Tibial artery (tissue), 4 donors: ENCODE measurements at regions not wholly inside any gene's neighbourhood (a gene's known extent, or its start where the extent isn't known, plus 50 kb on each side); places are given as distances from the start of the nearest gene placed in this dataset.

Source experiments
- DNase-seq, 2 donors: peaks; one replicate each; pipeline ENCODE4 v3.0.0-alpha.2; 2019
- H3K27ac ChIP-seq, 2 donors: fragments of 200-600 bp; sonication (generic) in 1 of 2; 1 replicate in 1 of 2; 2 replicates in 1 of 2; pipeline ENCODE4 v1.5.1; 2018 to 2019; ENCODE audit warnings: mild to moderate bottlenecking in 1 of 2
- H3K27me3 ChIP-seq, 2 donors: fragments of 200-600 bp; sonication (generic) in 1 of 2; one replicate each; pipeline versions ENCODE4 v1.5.1 to v1.6.0; 2016 to 2019
- H3K36me3 ChIP-seq, 3 donors: fragments of 200-600 bp; sonication (generic) in 2 of 3; one replicate each; pipeline ENCODE4 v1.5.1; 2016 to 2019; ENCODE audit warnings: mild to moderate bottlenecking in 2 of 3
- H3K4me1 ChIP-seq, 4 donors: fragments of 200-600 bp; sonication (generic) in 2 of 4; 1 replicate in 3 of 4; 2 replicates in 1 of 4; pipeline ENCODE4 v1.5.1; 2016 to 2019
- H3K4me3 ChIP-seq, 2 donors: fragments of 200-600 bp; sonication (generic) in 1 of 2; 1 replicate in 1 of 2; 2 replicates in 1 of 2; pipeline ENCODE4 v1.5.1; 2018 to 2019; ENCODE audit warnings: mild to moderate bottlenecking in 2 of 2
- H3K9me3 ChIP-seq, 3 donors: fragments of 200-600 bp; sonication (generic) in 1 of 3; one replicate each; pipeline ENCODE4 v1.5.1; 2016 to 2019
- CTCF ChIP-seq, 2 experiments: fragments of 200-600 bp in 1 of 2; fragments of 450-650 bp in 1 of 2; IDR thresholded peaks; one replicate each; pipeline ENCODE4 v1.5.1; 2017 to 2019; ENCODE audit warnings: antibody characterized with exemption in 2 of 2, mild to moderate bottlenecking in 1 of 2, moderate library complexity in 1 of 2
- intact Hi-C: fragments of 100-400 bp; cut with DNase I; formaldehyde crosslinking; loops from one replicate; pipeline ENCODE4 v1.15.0; 2023; ENCODE audit warnings: low total_unique reads

GRCh38 chr13:59371229-59371628 is 792.5 kb downstream of the DIAPH3 start:
- H3K4me1 ChIP-seq, result no peaks in the 10 kb centered on the region
- no peaks in the 10 kb centered on the region for H3K9me3 ChIP-seq
- no peaks in the 10 kb centered on the region for H3K36me3 ChIP-seq
- H3K4me3 ChIP-seq, result no peak overlapping the region
- intact Hi-C loops, result no loop called here
- H3K27ac ChIP-seq, result no peak overlapping the region
- TF ChIP-seq CTCF (IDR thresholded peaks at IDR 0.05), result no peak
- H3K27me3 ChIP-seq, result no peaks in the 10 kb centered on the region
- no peak for DNase-seq

GRCh38 chr13:59373341-59373740 is 790.4 kb downstream of the DIAPH3 start:
- no peak overlapping the region for H3K4me3 ChIP-seq
- TF ChIP-seq CTCF (IDR thresholded peaks at IDR 0.05), result no peak
- H3K4me1 ChIP-seq, result no peaks in the 10 kb centered on the region
- H3K27me3 ChIP-seq, result peaks cover 0 to 6% of the 10 kb centered on the region in 2 donors
- H3K27ac ChIP-seq, result no peak overlapping the region
- no peak for DNase-seq
- intact Hi-C loops, result no loop called here
- H3K36me3 ChIP-seq, result no peaks in the 10 kb centered on the region
- H3K9me3 ChIP-seq, result no peaks in the 10 kb centered on the region

GRCh38 chr13:59374691-59375090 is 789.0 kb downstream of the DIAPH3 start:
- Histone ChIP-seq H3K27ac (no peak overlapping the region), H3K36me3 (no peaks in the 10 kb centered on the region), H3K4me3 (no peak overlapping the region), H3K4me1 (no peaks in the 10 kb centered on the region), H3K27me3 (peaks cover 0 to 6% of the 10 kb centered on the region in 2 donors), H3K9me3 (no peaks in the 10 kb centered on the region)
- no peak for DNase-seq
- intact Hi-C loops, result no loop called here
- no peak for TF ChIP-seq CTCF (IDR thresholded peaks at IDR 0.05)

GRCh38 chr13:59384154-59384553 is 779.6 kb downstream of the DIAPH3 start:
- no peak for TF ChIP-seq CTCF (IDR thresholded peaks at IDR 0.05)
- Histone ChIP-seq H3K4me1 (no peaks in the 10 kb centered on the region), H3K36me3 (no peaks in the 10 kb centered on the region), H3K9me3 (no peaks in the 10 kb centered on the region), H3K4me3 (no peak overlapping the region), H3K27me3 (no peaks in the 10 kb centered on the region), H3K27ac (no peak overlapping the region)
- no peak for DNase-seq
- intact Hi-C loops, result no loop called here

DNA sequence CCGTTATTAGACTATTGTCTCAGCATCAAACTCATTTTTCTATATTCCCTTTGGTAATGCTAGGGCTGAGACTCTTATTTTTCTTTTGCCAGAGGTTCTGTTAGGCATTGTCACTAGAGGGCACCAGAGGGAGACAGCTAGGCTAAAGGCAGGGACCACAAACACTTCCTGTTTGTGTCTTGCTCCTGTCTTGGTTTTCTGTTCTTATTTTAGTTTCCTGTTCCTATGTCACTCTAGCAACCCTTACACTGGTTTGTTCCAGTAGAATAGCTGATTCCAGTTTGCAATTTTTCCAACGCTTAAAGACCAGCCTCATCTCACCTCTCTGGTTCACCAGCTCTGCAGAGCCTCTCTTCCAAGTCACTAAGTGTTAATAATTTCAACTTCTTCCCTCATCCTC is 772.0 kb downstream of the DIAPH3 start:
- peaks cover 0 to 8% (median 0%) of the 10 kb centered on the region in 4 donors for H3K4me1 ChIP-seq
- no peaks in the 10 kb centered on the region for H3K9me3 ChIP-seq
- peak; percentile 69 to 82 for TF ChIP-seq CTCF (IDR thresholded peaks at IDR 0.05)
- H3K36me3 ChIP-seq, result no peaks in the 10 kb centered on the region
- no peak overlapping the region for H3K27ac ChIP-seq
- intact Hi-C loops, result no loop called here
- H3K27me3 ChIP-seq, result no peaks in the 10 kb centered on the region
- peak in 1 of 2 donors; percentile 29 for DNase-seq
- H3K4me3 ChIP-seq, result no peak overlapping the region

DNA sequence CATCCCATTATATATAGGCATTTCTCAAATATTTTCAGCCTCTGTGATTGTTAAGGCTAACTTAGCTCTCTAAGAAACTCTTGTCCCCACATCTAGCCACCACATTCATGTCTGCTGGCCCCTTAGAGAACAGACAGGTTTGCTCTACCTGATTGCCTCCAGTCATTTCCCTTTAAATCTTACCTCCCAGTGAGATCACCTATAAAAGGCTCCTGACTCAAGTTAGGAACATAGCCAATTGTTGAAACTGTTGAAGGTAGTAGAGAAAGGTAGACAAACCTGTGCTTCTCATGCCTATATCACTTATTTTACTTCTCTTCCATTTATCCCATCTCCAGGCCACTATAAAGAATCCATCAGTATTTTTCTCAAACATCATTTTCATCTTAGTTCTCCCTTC is 771.4 kb downstream of the DIAPH3 start:
- no peaks in the 10 kb centered on the region for H3K36me3 ChIP-seq
- no peak for DNase-seq
- intact Hi-C loops, result no loop called here
- H3K4me3 ChIP-seq, result no peak overlapping the region
- H3K9me3 ChIP-seq, result no peaks in the 10 kb centered on the region
- TF ChIP-seq CTCF (IDR thresholded peaks at IDR 0.05), result no peak
- no peak overlapping the region for H3K27ac ChIP-seq
- H3K27me3 ChIP-seq, result no peaks in the 10 kb centered on the region
- peaks cover 0 to 8% (median 0%) of the 10 kb centered on the region in 4 donors for H3K4me1 ChIP-seq
